Central memory CD8-positive, alpha-beta T cell (primary cell): ENCODE measurements at regions not wholly inside any gene's neighbourhood (a gene's known extent, or its start where the extent isn't known, plus 50 kb on each side); places are given as distances from the start of the nearest gene placed in this dataset.

Experiments
- ATAC-seq: fragments of 150-1000 bp; cut with Tn5 transposase; replicated peaks from 2 replicates; pipeline ENCODE4 v1.10.0; 2022; ENCODE audit warnings: mild to moderate bottlenecking, moderate FRiP score, moderate number of reproducible peaks; ENCODE audit not compliant: poor library complexity, severe bottlenecking; ENCODE audit errors: extremely low read depth
- DNase-seq, 2 donors: peaks; one replicate each; pipeline ENCODE4 v3.0.0; 2021; ENCODE audit warnings: low spot score in 2 of 2
- H3K27ac Mint-ChIP-seq: one replicate; pipeline ENCODE4 v1.8.0; 2022; ENCODE audit warnings: low read depth, mild to moderate bottlenecking, moderate library complexity, mixed read lengths
- H3K27me3 Mint-ChIP-seq: one replicate; pipeline ENCODE4 v1.8.0; 2022; ENCODE audit warnings: mixed read lengths
- H3K36me3 Mint-ChIP-seq: one replicate; pipeline ENCODE4 v1.8.0; 2022; ENCODE audit warnings: mild to moderate bottlenecking, moderate library complexity, mixed read lengths; ENCODE audit not compliant: insufficient read depth
- H3K4me1 Mint-ChIP-seq: one replicate; pipeline ENCODE4 v1.8.0; 2022; ENCODE audit warnings: mixed read lengths
- H3K4me3 Mint-ChIP-seq: one replicate; pipeline ENCODE4 v1.8.0; 2022; ENCODE audit warnings: mild to moderate bottlenecking, moderate library complexity, mixed read lengths
- H3K9me3 Mint-ChIP-seq: one replicate; pipeline ENCODE4 v1.8.0; 2022; ENCODE audit warnings: mixed read lengths

- DNase-seq: no peak
- no peak for ATAC-seq
- Mint-ChIP-seq H3K9me3 (no peaks in the 10 kb centered on the region), H3K4me1 (no peaks in the 10 kb centered on the region), H3K27ac (no peak overlapping the region), H3K27me3 (peaks cover 48% of the 10 kb centered on the region), H3K4me3 (no peak overlapping the region), H3K36me3 (no peaks in the 10 kb centered on the region)
These were observed 95.4 kb downstream of the ZNF621 start for GRCh38 chr3:40620151-40620550.

- no peaks in the 10 kb centered on the region for H3K9me3 Mint-ChIP-seq
- peaks cover 46% of the 10 kb centered on the region for H3K27me3 Mint-ChIP-seq
- no peaks in the 10 kb centered on the region for H3K4me1 Mint-ChIP-seq
- no peak for DNase-seq
- H3K36me3 Mint-ChIP-seq: no peaks in the 10 kb centered on the region
- H3K27ac Mint-ChIP-seq: no peak overlapping the region
- no peak for ATAC-seq
- no peak overlapping the region for H3K4me3 Mint-ChIP-seq
These were observed 96.5 kb downstream of the ZNF621 start for GRCh38 chr3:40621252-40621651.

- peak; percentile 79 for ATAC-seq
These were observed 98.8 kb downstream of the ZNF621 start for GRCh38 chr3:40623567-40623966.

GRCh38 chr3:40624189-40624769, 99.5 kb downstream of the ZNF621 start:
- Mint-ChIP-seq H3K4me1 (no peaks in the 10 kb centered on the region), H3K36me3 (no peaks in the 10 kb centered on the region), H3K4me3 (no peak overlapping the region), H3K9me3 (peaks cover 7% of the 10 kb centered on the region), H3K27ac (no peak overlapping the region), H3K27me3 (peaks cover 23% of the 10 kb centered on the region)
- ATAC-seq (no peak), DNase-seq (no peak)

More at GRCh38 chr3:40623567-40623966, 98.8 kb downstream of the ZNF621 start:
- peaks cover 2% of the 10 kb centered on the region for H3K9me3 Mint-ChIP-seq
- H3K27me3 Mint-ChIP-seq: peaks cover 27% of the 10 kb centered on the region
- H3K36me3 Mint-ChIP-seq: no peaks in the 10 kb centered on the region
- H3K27ac Mint-ChIP-seq: no peak overlapping the region
- H3K4me3 Mint-ChIP-seq: no peak overlapping the region
- no peaks in the 10 kb centered on the region for H3K4me1 Mint-ChIP-seq
- DNase-seq: peak in 1 of 2 donors; percentile 24

- no peaks in the 10 kb centered on the region for H3K4me1 Mint-ChIP-seq
- no peak overlapping the region for H3K4me3 Mint-ChIP-seq
- no peak for DNase-seq
- no peak overlapping the region for H3K27ac Mint-ChIP-seq
- peaks cover 11% of the 10 kb centered on the region for H3K9me3 Mint-ChIP-seq
- H3K36me3 Mint-ChIP-seq: peaks cover 2% of the 10 kb centered on the region
- ATAC-seq: no peak
- H3K27me3 Mint-ChIP-seq: peaks cover 37% of the 10 kb centered on the region
These were observed 102.3 kb downstream of the ZNF621 start for GRCh38 chr3:40627095-40627494.

GRCh38 chr3:40628984-40629383, 104.2 kb downstream of the ZNF621 start:
- H3K27ac Mint-ChIP-seq: no peak overlapping the region
- no peaks in the 10 kb centered on the region for H3K4me1 Mint-ChIP-seq
- H3K4me3 Mint-ChIP-seq: no peak overlapping the region

GRCh38 chr3:40631341-40631995, 106.7 kb downstream of the ZNF621 start:
- no peak overlapping the region for H3K27ac Mint-ChIP-seq
- DNase-seq: no peak
- no peaks in the 10 kb centered on the region for H3K4me1 Mint-ChIP-seq
- ATAC-seq: no peak
- H3K36me3 Mint-ChIP-seq: peaks cover 2% of the 10 kb centered on the region
- peaks cover 57% of the 10 kb centered on the region for H3K27me3 Mint-ChIP-seq
- H3K4me3 Mint-ChIP-seq: no peak overlapping the region
- peaks cover 18% of the 10 kb centered on the region for H3K9me3 Mint-ChIP-seq

More at GRCh38 chr3:40628984-40629383, 104.2 kb downstream of the ZNF621 start:
- no peak for ATAC-seq
- Mint-ChIP-seq H3K27me3 (peaks cover 56% of the 10 kb centered on the region), H3K9me3 (peaks cover 18% of the 10 kb centered on the region), H3K36me3 (peaks cover 2% of the 10 kb centered on the region)
- DNase-seq: no peak

GRCh38 chr3:40637906-40638305, 113.1 kb downstream of the ZNF621 start:
- Mint-ChIP-seq H3K27me3 (peaks cover 22% of the 10 kb centered on the region), H3K4me1 (no peaks in the 10 kb centered on the region), H3K9me3 (no peaks in the 10 kb centered on the region), H3K36me3 (no peaks in the 10 kb centered on the region), H3K4me3 (no peak overlapping the region), H3K27ac (no peak overlapping the region)
- DNase-seq (no peak), ATAC-seq (no peak)

GRCh38 chr3:40639006-40639405, 114.2 kb downstream of the ZNF621 start:
- Mint-ChIP-seq H3K9me3 (no peaks in the 10 kb centered on the region), H3K27me3 (peaks cover 19% of the 10 kb centered on the region), H3K4me3 (no peak overlapping the region), H3K4me1 (no peaks in the 10 kb centered on the region), H3K36me3 (no peaks in the 10 kb centered on the region), H3K27ac (no peak overlapping the region)
- ATAC-seq: no peak
- no peak for DNase-seq

GRCh38 chr3:40642812-40643211, 118.1 kb downstream of the ZNF621 start:
- no peak overlapping the region for H3K4me3 Mint-ChIP-seq
- H3K4me1 Mint-ChIP-seq: no peaks in the 10 kb centered on the region
- no peaks in the 10 kb centered on the region for H3K36me3 Mint-ChIP-seq
- peaks cover 15% of the 10 kb centered on the region for H3K27me3 Mint-ChIP-seq
- DNase-seq (no peak), ATAC-seq (no peak)
- H3K9me3 Mint-ChIP-seq: no peaks in the 10 kb centered on the region
- no peak overlapping the region for H3K27ac Mint-ChIP-seq

GRCh38 chr3:40645883-40646282, 121.1 kb downstream of the ZNF621 start:
- Mint-ChIP-seq H3K27ac (no peak overlapping the region), H3K4me3 (no peak overlapping the region), H3K9me3 (no peaks in the 10 kb centered on the region), H3K4me1 (no peaks in the 10 kb centered on the region), H3K27me3 (peaks cover 15% of the 10 kb centered on the region), H3K36me3 (no peaks in the 10 kb centered on the region)
- ATAC-seq (no peak), DNase-seq (no peak)

- H3K27me3 Mint-ChIP-seq: peaks cover 29% of the 10 kb centered on the region
- H3K36me3 Mint-ChIP-seq: no peaks in the 10 kb centered on the region
- no peak for DNase-seq
- ATAC-seq: no peak
- no peak overlapping the region for H3K4me3 Mint-ChIP-seq
- no peak overlapping the region for H3K27ac Mint-ChIP-seq
- H3K4me1 Mint-ChIP-seq: no peaks in the 10 kb centered on the region
- no peaks in the 10 kb centered on the region for H3K9me3 Mint-ChIP-seq
These were observed 124.6 kb downstream of the ZNF621 start for GRCh38 chr3:40649346-40649745.

- no peak for DNase-seq
- H3K4me1 Mint-ChIP-seq: no peaks in the 10 kb centered on the region
- no peaks in the 10 kb centered on the region for H3K36me3 Mint-ChIP-seq
- peaks cover 3% of the 10 kb centered on the region for H3K9me3 Mint-ChIP-seq
- peaks cover 45% of the 10 kb centered on the region for H3K27me3 Mint-ChIP-seq
- ATAC-seq: no peak
- H3K27ac Mint-ChIP-seq: no peak overlapping the region
- H3K4me3 Mint-ChIP-seq: no peak overlapping the region
These were observed 127.3 kb downstream of the ZNF621 start for GRCh38 chr3:40652072-40652471.
